ENCODE measurements at regions not wholly inside any gene's neighbourhood (a gene's known extent, or its start where the extent isn't known, plus 50 kb on each side); places are given as distances from the start of the nearest gene placed in this dataset.

DNA sequence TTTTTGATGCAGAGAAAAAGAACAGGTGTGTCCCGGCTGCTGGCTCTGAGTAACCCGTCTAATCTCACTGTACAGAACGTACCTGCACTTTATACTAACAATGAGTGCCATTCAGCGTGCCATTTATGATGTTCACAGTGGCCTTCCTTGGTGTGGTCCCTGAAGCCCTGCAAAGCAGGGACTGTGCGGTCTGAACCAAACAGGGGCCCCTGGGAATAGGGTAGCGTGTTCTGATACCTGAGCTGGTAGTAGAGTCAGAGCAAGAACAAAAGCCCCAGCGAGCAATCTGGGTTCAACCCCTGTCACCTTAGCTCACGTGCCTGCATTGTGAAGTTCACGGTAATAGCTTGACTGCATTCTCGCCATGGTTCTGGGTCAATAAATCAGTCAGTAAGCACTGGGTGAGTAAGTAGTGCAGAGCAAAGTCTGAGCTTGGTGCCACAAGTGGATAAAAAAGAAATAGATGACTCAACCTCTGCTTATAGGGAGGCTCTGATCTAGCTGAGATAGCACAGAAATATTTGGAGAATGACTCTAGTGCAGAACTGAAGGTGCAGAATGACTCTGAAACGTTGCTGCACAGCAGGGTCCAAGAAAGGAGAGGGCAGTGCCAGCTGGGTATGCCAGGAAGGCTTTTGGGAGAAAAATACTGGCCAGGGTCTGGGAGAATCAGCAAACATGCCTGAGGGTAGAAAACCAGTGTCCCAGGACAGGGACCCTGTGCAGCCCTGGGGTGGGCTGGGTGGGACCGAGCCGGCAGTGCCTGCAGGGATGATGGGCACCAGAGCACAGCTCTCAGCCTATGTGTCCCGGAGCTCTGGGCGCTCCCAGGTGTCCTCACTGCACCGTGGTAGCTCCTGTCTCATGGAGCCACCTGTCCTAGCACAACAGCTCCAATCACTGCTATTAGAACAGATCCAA is 125.9 kb downstream of the RHOU start:
- Histone ChIP-seq H3K4me1 (no peaks in the 10 kb centered on the region), H3K27me3 (ENCODE audit: low read depth) (peaks cover 2% of the 10 kb centered on the region; the same call in 1 of the 2 replicates), H3K4me3 (no peak overlapping the region), H3K9me3 (no peaks in the 10 kb centered on the region), H3K36me3 (replicated peaks) (no peaks in the 10 kb centered on the region)
- no peak for DNase-seq (ENCODE audit: low spot score in 2 of 2)
- in situ Hi-C loops (cut with MboI; ENCODE audit: low sequenced_read_pairs), result no loop called here

DNA sequence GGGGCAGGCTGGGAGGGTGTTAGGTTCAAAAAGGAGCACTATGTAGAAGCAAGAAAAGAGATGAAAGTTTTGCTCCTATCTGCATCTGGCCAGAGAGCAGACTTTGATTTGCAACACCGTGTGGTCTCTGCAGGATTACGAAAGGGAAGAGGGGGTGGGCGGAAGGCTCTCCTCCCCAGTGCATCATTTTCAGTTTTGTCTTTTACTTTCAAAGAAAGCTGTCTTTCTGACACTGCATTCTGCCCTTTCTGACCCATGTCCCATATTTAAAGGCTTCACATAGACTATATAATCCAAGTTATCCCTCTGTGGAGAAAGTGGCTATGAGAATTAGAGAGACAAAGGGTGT is 126.5 kb downstream of the RHOU start:
- Histone ChIP-seq H3K4me3 (no peak overlapping the region), H3K27me3 (ENCODE audit: low read depth) (peaks cover 2% of the 10 kb centered on the region; the same call in 1 of the 2 replicates), H3K36me3 (replicated peaks) (no peaks in the 10 kb centered on the region), H3K9me3 (no peaks in the 10 kb centered on the region), H3K4me1 (no peaks in the 10 kb centered on the region)
- in situ Hi-C loops (cut with MboI; ENCODE audit: low sequenced_read_pairs), result no loop called here
- DNase-seq (ENCODE audit: low spot score in 2 of 2), result no peak

DNA sequence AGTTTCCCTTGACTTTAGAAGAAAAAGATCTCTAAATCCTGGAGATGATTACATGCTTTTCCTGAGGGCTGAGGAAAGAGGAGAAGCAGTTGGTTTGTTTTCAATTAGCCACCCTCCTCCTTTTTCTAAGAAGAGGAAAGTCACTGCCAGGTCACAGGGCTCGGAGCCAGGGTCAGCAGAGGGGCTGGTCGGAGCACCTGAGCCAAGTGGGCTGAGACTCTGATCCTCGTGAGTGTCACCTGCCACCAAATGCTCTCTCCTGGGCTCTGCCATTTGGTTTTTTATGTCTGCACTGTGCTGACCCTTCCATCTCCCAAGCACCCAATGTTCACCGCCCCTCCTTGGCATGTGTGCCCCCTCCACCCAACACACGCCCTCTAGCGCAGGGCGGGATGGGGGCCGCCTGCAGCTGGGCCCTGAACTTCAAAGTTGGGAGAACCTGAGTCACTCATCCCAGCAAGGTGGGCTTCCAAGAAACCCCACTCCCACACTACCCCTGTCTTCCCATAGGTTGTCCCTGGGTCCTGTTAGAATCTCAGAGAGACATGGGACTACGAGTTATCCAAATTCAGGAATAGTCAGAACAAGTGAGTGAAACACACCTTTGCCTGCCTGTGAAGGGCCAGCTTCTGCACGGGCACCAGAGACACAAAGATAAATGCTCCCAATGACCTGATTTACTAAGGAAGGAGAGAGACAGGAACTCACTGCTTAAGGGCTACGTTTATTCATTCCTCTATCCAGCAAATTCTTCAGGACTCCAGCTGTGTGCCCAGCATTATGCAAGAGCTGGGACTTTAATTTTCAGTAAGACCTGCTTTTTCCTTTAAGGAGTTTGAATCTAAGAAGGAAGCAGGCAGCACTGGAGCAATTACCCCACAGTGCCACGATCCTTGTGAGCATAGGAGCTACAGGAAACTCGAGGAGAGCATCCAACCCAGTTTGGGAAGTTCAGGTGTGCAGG is 127.5 kb downstream of the RHOU start:
- no peaks in the 10 kb centered on the region for H3K36me3 ChIP-seq (replicated peaks)
- no peaks in the 10 kb centered on the region for H3K9me3 ChIP-seq
- H3K27me3 ChIP-seq (ENCODE audit: low read depth), result peaks cover 2% of the 10 kb centered on the region; the same call in 1 of the 2 replicates
- H3K4me1 ChIP-seq, result peaks cover 9% of the 10 kb centered on the region; the same call in 1 of the 2 replicates
- in situ Hi-C loops (cut with MboI; ENCODE audit: low sequenced_read_pairs), result no loop called here
- H3K4me3 ChIP-seq, result no peak overlapping the region
- DNase-seq (ENCODE audit: low spot score in 2 of 2), result no peak

DNA sequence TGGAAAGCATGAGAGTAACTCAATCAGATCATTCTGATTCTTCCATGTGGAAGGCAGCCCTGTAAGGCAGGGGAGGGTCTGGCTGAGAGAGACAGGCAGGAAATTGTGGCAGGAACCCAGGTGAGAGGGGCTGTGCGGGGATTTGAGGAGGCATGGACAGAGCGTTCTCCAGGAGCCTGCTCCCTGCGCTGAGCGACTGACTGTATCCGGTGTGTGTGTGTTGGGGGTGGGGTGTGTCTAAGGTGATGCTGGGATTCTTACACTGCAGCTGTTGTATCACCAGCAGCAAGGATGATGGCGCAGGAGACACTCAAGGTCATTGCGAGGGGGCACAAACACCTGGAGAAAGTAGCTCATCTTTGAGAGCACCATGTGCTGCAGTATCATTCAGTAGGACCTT is 128.5 kb downstream of the RHOU start:
- no peak for DNase-seq (ENCODE audit: low spot score in 2 of 2)
- no peak overlapping the region for H3K4me3 ChIP-seq
- in situ Hi-C loops (cut with MboI; ENCODE audit: low sequenced_read_pairs), result no loop called here
- H3K27me3 ChIP-seq (ENCODE audit: low read depth), result peaks cover 2% of the 10 kb centered on the region; the same call in 1 of the 2 replicates
- peaks cover 9% of the 10 kb centered on the region; the same call in 1 of the 2 replicates for H3K4me1 ChIP-seq
- no peaks in the 10 kb centered on the region for H3K9me3 ChIP-seq
- H3K36me3 ChIP-seq (replicated peaks), result no peaks in the 10 kb centered on the region

DNA sequence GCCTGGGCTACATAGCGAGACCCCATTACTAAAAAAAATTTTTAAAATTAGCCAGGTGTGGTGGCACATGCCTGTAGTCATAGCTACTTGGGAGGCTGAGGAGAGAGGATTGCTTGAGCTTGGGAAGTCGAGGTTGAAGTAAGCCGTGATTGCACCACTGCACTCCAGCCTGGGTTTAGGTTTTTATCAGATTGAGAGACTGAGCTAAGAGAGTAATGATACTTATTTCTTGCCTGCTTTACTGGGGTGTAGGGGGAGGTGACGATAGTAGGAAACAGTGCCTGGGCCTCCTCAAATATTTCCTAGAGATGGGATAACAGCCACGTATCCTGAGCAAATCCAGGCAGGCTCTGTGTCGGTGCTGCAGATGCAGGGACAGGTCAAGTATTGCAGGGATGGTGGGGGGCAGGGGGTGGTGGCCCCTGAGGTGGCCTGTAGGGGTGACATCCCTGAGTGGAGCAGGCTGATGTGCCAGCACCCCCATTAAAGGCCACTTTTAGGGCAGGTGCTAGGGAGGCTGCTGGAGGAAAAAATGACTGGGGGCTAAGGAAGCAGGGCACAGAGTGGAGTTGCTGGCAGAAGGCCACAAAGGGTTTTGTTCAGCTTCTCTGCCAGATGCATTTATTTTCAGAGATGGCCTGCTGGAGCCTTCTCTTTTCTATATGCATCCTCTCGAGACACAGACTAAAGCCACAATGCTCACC is 130.5 kb downstream of the RHOU start:
- in situ Hi-C loops (cut with MboI; ENCODE audit: low sequenced_read_pairs), result no loop called here
- H3K4me1 ChIP-seq, result peaks cover 9% of the 10 kb centered on the region; the same call in 1 of the 2 replicates
- no peaks in the 10 kb centered on the region for H3K9me3 ChIP-seq
- H3K36me3 ChIP-seq (replicated peaks), result no peaks in the 10 kb centered on the region
- no peak overlapping the region for H3K4me3 ChIP-seq
- no peak for DNase-seq (ENCODE audit: low spot score in 2 of 2)
- no peaks in the 10 kb centered on the region for H3K27me3 ChIP-seq (ENCODE audit: low read depth)

DNA sequence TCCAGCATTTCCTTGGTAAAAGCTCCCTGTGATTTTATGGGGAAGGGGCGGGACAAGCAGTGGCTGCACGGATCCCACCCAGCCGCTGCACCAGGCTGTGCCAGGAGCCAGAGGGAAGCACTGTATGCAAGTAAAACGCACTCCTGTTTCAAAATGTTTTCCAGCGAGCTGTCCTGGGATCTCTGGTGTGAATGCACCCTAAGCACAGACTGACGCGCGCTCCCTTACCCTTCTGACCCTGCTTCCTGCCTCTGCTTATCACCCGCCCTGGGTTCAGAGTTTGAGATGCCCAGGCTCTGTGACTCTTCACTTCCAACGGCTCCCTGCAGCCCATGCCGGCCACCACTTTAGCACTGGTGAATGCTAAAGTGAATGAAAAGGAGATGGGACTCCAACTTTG is 131.2 kb downstream of the RHOU start:
- H3K4me3 ChIP-seq, result no peak overlapping the region
- no peaks in the 10 kb centered on the region for H3K36me3 ChIP-seq (replicated peaks)
- in situ Hi-C loops (cut with MboI; ENCODE audit: low sequenced_read_pairs), result no loop called here
- no peaks in the 10 kb centered on the region for H3K27me3 ChIP-seq (ENCODE audit: low read depth)
- no peaks in the 10 kb centered on the region for H3K9me3 ChIP-seq
- H3K4me1 ChIP-seq, result peaks cover 9% of the 10 kb centered on the region; the same call in 1 of the 2 replicates
- DNase-seq (ENCODE audit: low spot score in 2 of 2), result no peak

DNA sequence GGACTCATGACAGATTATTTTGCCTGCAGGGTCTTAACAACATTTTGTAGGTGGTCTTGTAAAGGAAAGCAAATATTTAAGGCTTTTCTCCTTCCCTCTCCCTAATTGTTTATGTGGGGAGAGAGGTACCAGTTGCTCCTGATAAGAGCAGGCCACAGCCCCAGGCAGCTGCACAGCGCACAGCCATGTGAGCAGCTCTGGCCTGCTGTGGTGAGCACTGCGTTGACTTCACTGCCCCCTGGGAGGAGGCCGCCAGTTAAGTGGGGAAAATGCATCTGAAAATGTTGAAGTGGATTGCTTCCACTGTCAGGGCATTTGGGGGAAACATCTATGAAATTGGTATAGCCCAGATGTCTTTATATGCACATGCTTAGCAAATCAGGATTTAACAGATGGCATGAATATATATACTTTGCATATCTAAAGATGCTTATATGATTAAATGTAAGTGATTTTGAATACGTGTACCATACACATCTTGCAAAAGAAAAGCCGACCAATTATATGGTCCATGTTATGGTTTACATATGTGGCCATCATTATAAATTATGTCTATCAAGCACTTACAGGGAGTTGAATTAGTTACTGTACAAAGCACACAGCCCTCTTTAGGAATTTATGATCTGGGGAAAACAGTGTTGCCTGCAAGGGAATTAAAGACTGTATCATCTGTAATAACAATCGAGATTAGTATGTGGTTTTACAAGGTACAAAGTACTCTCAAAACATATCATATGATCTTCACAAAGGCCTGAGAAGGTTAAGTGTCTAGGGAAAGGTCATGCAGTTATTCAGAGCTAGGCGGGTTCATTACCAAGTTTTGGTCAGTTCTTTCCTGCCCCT is 132.1 kb downstream of the RHOU start:
- in situ Hi-C loops (cut with MboI; ENCODE audit: low sequenced_read_pairs), result no loop called here
- peak; percentile 49 to 51 for DNase-seq (ENCODE audit: low spot score in 2 of 2)
- Histone ChIP-seq H3K36me3 (replicated peaks) (no peaks in the 10 kb centered on the region), H3K9me3 (no peaks in the 10 kb centered on the region), H3K4me3 (no peak overlapping the region), H3K27me3 (ENCODE audit: low read depth) (no peaks in the 10 kb centered on the region), H3K4me1 (peaks cover 9% of the 10 kb centered on the region; the same call in 1 of the 2 replicates)

DNA sequence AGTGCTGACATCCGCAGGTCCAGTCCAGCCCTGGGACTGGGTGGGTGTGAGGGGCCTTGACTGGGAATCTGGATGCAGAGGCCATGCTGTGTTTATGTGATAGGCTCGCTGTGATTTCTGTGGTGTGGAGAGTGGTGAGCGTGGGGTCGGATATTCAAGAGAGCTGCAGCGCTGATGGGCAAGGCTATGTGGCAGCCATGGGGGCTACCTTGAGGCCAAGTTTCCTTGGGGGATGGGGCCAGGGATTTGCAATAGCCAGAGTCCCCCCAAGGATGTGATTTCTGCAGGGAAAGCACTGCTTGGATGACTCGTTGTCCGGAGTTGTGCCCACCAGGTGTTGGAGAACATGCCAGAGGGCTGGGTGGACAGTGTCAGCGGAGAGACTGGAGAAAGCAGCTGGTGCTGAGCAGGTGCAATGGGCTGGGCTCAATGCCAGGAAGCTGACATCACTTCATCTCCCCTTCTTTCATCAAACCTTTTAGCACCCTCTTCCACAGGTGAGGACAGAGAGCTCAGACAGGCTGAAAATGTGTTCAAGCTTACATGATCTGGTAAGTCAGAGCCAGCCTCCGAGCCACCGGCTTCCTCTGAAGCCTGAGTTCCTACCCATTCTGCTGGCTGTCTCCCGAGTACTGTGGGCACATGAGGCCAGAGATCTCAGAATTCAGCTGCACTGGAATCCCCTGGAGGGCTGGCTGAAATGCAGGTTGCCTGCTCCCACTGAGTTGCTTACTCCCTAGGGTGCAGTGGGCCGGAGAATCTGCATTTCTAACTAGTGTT is 132.9 kb downstream of the RHOU start:
- no peaks in the 10 kb centered on the region for H3K36me3 ChIP-seq (replicated peaks)
- H3K4me1 ChIP-seq, result peaks cover 9% of the 10 kb centered on the region; the same call in 1 of the 2 replicates
- no peak for DNase-seq (ENCODE audit: low spot score in 2 of 2)
- no peaks in the 10 kb centered on the region for H3K9me3 ChIP-seq
- in situ Hi-C loops (cut with MboI; ENCODE audit: low sequenced_read_pairs), result no loop called here
- no peak overlapping the region for H3K4me3 ChIP-seq
- no peaks in the 10 kb centered on the region for H3K27me3 ChIP-seq (ENCODE audit: low read depth)

DNA sequence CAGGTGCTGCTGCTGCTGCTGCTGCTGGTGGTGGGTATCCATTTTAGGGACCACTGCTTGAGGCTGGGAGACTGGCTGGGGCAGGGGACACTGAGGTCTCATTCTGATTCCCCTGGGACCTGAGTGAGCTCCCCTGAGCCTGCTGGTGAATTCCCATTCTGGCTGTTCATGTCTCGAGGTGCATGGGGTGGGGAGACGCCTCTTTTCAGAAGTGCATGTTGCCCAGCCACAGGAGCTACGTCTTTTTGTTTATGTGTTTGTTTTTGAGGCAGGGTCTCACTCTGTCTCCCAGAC is 133.4 kb downstream of the RHOU start:
- Histone ChIP-seq H3K4me3 (no peak overlapping the region), H3K36me3 (replicated peaks) (no peaks in the 10 kb centered on the region), H3K27me3 (ENCODE audit: low read depth) (no peaks in the 10 kb centered on the region), H3K9me3 (no peaks in the 10 kb centered on the region), H3K4me1 (peaks cover 9% of the 10 kb centered on the region; the same call in 1 of the 2 replicates)
- in situ Hi-C loops (cut with MboI; ENCODE audit: low sequenced_read_pairs), result no loop called here
- no peak for DNase-seq (ENCODE audit: low spot score in 2 of 2)

DNA sequence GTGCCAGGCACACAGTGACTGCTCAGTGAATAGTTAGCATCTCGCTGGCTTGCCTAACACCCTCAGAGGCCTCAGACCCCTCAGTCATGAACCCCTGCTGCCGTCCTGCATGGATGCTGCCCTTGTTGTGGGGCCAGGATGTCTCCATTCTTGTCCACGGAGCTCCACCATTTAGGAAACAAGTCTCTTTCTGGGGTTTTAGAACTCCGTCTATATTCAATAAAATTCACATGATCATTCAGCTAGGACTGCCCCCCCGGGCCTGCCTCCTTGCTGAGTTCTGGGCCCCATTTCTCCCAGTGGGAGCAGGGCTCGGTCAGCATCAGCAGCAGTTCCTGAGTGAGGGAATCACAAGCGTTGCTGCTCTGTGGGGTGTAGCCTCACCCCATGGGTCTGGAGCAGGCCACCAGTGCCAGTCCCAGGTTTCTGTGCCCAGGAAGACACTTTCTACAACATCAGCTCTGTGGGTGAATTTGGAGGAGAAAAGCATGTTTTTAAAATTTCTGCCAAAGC is 134.1 kb downstream of the RHOU start:
- in situ Hi-C loops (cut with MboI; ENCODE audit: low sequenced_read_pairs), result no loop called here
- Histone ChIP-seq H3K9me3 (no peaks in the 10 kb centered on the region), H3K4me1 (peaks cover 9% of the 10 kb centered on the region; the same call in 1 of the 2 replicates), H3K36me3 (replicated peaks) (no peaks in the 10 kb centered on the region), H3K27me3 (ENCODE audit: low read depth) (no peaks in the 10 kb centered on the region), H3K4me3 (no peak overlapping the region)
- DNase-seq (ENCODE audit: low spot score in 2 of 2), result no peak

DNA sequence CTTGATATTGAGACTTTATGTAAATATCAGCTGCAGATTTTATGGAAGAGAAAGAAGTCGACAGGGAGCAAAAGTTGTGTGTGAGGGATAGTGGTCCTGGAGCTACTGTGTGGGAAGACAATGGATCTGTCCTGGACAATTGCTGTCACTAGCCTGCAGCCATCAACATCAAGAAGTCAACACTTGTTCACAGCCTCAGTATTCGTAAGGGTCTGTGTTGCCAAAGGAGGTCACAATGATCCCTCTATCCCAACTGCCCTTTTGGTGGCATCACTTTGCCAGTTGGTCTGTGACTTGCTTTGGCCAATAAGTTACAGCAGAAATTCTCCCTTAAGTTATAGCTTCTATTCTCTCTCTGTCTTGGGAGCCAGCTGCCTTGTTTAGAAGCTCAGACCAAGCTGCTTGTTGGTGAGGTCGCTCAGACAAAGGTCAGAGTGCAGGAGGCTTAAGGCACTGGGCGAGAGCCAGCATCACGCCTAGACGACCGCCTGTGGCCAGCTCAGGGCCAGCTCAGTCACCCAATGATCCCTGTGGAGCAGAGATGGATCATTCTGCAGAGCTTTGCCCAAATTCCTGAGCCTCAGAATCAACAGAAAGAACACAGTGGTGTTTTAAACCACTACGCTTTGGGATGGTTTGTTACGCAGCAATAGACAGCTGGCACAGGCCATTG is 134.9 kb downstream of the RHOU start:
- no peak for DNase-seq (ENCODE audit: low spot score in 2 of 2)
- Histone ChIP-seq H3K4me3 (no peak overlapping the region), H3K4me1 (peaks cover 9% of the 10 kb centered on the region; the same call in 1 of the 2 replicates), H3K9me3 (no peaks in the 10 kb centered on the region), H3K27me3 (ENCODE audit: low read depth) (no peaks in the 10 kb centered on the region), H3K36me3 (replicated peaks) (no peaks in the 10 kb centered on the region)
- in situ Hi-C loops (cut with MboI; ENCODE audit: low sequenced_read_pairs), result no loop called here

Data from HAP-1 (cell line).